H54 (cell line): ENCODE measurements at regions not wholly inside any gene's neighbourhood (a gene's known extent, or its start where the extent isn't known, plus 50 kb on each side); places are given as distances from the start of the nearest gene placed in this dataset.

ENCODE experiments used
- DNase-seq: peaks from one replicate; pipeline ENCODE4 v3.0.0; 2011; ENCODE audit warnings: low spot score, mixed read lengths; ENCODE audit not compliant: insufficient read length
- FAIRE-seq: peaks from 3 replicates; lab custom pipeline; 2011; peaks lifted over from hg19 to GRCh38; lab: Jason Lieb, UNC
- POLR2A ChIP-seq: IDR thresholded peaks from 2 replicates; pipeline ENCODE4 v1.6.1; 2011; ENCODE audit warnings: low read depth, mild to moderate bottlenecking, low read length

GRCh38 chr2:212712466-212712865 lies 173.9 kb upstream of the ERBB4 start:
- DNase-seq, result no peak

GRCh38 chr2:212711856-212712255 lies 173.3 kb upstream of the ERBB4 start:
- TF ChIP-seq POLR2A, result no peak
- FAIRE-seq (peak; percentile 92), DNase-seq (peak; percentile 40)

More at GRCh38 chr2:212712466-212712865, 173.9 kb upstream of the ERBB4 start:
- no peak for FAIRE-seq
- TF ChIP-seq POLR2A, result no peak

- FAIRE-seq (no peak), DNase-seq (no peak)
- TF ChIP-seq POLR2A, result no peak
These were observed 170.7 kb upstream of the ERBB4 start for GRCh38 chr2:212709280-212709679.

- FAIRE-seq (no peak), DNase-seq (no peak)
- TF ChIP-seq POLR2A, result no peak
These were observed 169.8 kb upstream of the ERBB4 start for GRCh38 chr2:212708355-212708754.

- DNase-seq (no peak), FAIRE-seq (no peak)
- TF ChIP-seq POLR2A, result no peak
These were observed 156.8 kb upstream of the ERBB4 start for GRCh38 chr2:212695426-212695825.

GRCh38 chr2:212694398-212694797 lies 155.8 kb upstream of the ERBB4 start:
- FAIRE-seq (no peak), DNase-seq (no peak)
- TF ChIP-seq POLR2A, result no peak

GRCh38 chr2:212692466-212692865 lies 153.9 kb upstream of the ERBB4 start:
- DNase-seq (no peak), FAIRE-seq (no peak)
- TF ChIP-seq POLR2A, result no peak

- FAIRE-seq (peak; percentile 67), DNase-seq (peak; percentile 26)
- no peak for TF ChIP-seq POLR2A
These were observed 147.8 kb upstream of the ERBB4 start for GRCh38 chr2:212686285-212686895.

- DNase-seq (no peak), FAIRE-seq (peak; percentile 71)
- TF ChIP-seq POLR2A, result no peak
These were observed 144.9 kb upstream of the ERBB4 start for GRCh38 chr2:212683346-212684097.

- TF ChIP-seq POLR2A, result no peak
- DNase-seq (no peak), FAIRE-seq (no peak)
These were observed 144.3 kb upstream of the ERBB4 start for GRCh38 chr2:212682937-212683336.

GRCh38 chr2:212677466-212677865 lies 138.9 kb upstream of the ERBB4 start:
- no peak for FAIRE-seq
- DNase-seq, result no peak
- TF ChIP-seq POLR2A, result no peak

GRCh38 chr2:212672186-212672585 lies 133.6 kb upstream of the ERBB4 start:
- no peak for FAIRE-seq
- DNase-seq, result no peak
- TF ChIP-seq POLR2A, result no peak

GRCh38 chr2:212669761-212670160 lies 131.2 kb upstream of the ERBB4 start:
- FAIRE-seq, result no peak
- no peak for DNase-seq
- TF ChIP-seq POLR2A, result no peak

- FAIRE-seq (peak; percentile 41), DNase-seq (no peak)
- TF ChIP-seq POLR2A, result no peak
These were observed 129.2 kb upstream of the ERBB4 start for GRCh38 chr2:212667751-212668316.
